GM12892 (cell line): ENCODE measurements at regions not wholly inside any gene's neighbourhood (a gene's known extent, or its start where the extent isn't known, plus 50 kb on each side); places are given as distances from the start of the nearest gene placed in this dataset.

Experiments used
- POLR2A ChIP-seq: IDR thresholded peaks from 2 replicates; pipeline ENCODE4 v1.6.1; 2011; ENCODE audit warnings: low read depth, low read length, control low read depth
- POLR2AphosphoS5 ChIP-seq: IDR thresholded peaks from 2 replicates; pipeline ENCODE4 v1.6.1; 2011; ENCODE audit warnings: low read depth, low read length, control low read depth
- TAF1 ChIP-seq: IDR thresholded peaks from 2 replicates; pipeline ENCODE4 v1.6.1; 2011; ENCODE audit warnings: low read depth, mild to moderate bottlenecking, control low read depth, low read length, borderline replicate concordance

- TF ChIP-seq POLR2AphosphoS5 (no peak), POLR2A (no peak), TAF1 (no peak)
Measured at GRCh38 chr3:61416618-61417017, 144.8 kb upstream of the PTPRG start.
